IPS DF 19.7 (cell line): ENCODE measurements at regions not wholly inside any gene's neighbourhood (a gene's known extent, or its start where the extent isn't known, plus 50 kb on each side); places are given as distances from the start of the nearest gene placed in this dataset.
"Not testable (repeated sequence)": the region's sequence is repeated elsewhere in the genome, so short reads cannot be mapped to it uniquely, and the experiment has no call there.

Experiments used
- DNase-seq: peaks from one replicate; pipeline ENCODE4 v3.0.0-alpha.2; 2013; ENCODE audit warnings: low read depth, low spot score

DNA sequence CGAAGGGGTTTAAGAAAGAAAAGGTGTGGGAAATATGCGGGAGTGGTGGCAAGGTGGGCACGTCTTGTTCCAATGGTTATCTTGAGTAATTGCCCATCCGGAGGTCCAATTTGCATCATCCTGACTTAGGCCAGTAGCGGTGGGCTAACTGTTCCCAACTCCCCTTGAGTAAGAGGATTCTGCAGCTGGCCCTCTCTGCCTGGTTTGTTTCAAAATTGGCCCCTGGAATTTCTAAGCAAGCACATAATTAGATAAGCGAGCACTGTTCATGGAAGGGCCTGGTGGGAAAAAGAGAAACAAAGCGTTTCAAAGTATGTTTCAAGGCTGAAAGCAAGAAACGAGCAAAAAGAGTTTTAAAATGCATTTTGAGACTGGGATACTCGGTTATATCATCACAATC lies 198.2 kb downstream of the CEP135 start:
- DNase-seq, result no peak

DNA sequence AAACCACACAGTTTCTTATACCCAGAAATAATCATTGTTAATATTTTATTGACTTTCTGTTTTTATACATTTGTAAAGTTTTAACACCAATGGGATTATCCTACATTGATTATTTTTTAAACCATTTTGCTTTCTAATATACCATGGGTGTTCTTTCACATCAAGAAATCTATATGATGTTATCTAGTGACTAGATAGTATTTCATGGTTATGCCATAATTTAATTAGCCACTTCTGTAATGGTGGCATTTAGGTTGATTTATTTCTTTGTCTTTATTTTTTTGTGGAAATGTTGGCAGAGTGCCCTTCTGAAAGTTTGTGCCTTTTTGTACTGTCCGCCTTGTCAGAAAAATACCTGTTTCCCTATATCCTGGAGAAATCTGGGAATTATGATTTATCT lies 193.3 kb downstream of the CEP135 start:
- no peak for DNase-seq

DNA sequence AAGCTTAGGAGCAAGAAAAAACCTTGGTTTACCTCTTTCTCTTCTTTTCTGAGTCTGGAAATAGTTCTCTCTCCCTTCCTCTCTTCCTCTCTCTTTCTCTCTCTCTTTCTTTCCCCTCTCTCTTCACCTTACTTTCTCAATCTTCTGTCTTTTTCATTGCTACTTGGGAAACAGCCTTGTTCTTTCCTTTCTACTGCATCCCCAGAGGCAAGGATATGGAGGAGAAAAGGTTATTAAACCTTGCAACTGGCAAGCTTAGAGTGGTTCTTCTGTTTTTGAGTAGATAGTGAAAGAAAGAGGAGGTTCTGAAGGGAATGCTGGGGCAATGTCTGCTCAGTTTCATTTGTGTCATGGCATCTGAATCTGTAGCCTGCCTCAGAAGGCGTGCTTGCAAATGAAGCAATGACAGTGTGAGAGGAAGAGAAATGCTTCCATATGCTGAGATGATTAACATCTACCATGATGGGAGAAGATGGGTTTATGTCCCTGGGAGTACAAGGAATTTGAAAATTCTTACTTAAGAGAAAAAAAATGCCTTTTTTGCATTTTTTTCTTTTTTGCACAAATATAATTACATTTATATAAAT lies 190.6 kb downstream of the CEP135 start:
- DNase-seq, result no peak

DNA sequence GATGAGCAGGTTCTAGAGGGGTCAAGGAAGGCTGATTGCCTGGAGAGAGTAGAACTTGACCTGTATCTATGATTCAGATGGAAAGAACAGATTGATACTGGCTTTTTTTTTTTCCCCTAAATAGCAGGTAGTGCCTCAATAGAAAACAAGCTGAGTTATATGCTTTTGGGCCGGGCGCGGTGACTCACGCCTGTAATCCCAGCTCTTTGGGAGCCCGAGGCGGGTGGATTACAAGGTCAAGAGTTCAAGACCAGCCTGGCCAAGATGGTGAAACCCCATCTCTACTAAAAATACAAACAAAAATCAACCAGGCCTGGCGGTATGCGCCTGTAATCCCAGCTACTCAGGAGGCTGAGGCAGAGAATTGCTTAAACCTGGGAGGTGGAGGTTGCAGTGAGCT lies 186.1 kb downstream of the CEP135 start:
- DNase-seq, result not testable (repeated sequence)

DNA sequence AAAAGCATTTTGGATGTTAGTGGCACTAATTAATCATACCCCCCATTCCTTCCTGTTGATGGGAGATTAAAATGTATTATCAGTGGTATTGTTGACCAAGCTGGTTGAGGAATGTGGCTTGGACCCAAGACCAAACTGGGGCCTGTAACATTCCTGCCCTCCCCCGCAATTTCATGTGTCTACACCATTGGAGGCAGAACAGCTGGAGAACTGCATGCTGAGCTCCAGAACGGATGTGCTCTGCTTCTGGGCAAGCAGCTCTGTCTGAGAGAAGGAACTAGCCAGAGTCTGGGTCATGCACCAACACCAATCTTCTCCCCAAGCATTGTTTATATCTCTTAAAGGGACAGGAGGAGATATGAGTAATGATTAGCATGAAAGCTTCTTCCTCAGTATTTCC lies 185.5 kb downstream of the CEP135 start:
- DNase-seq, result no peak

DNA sequence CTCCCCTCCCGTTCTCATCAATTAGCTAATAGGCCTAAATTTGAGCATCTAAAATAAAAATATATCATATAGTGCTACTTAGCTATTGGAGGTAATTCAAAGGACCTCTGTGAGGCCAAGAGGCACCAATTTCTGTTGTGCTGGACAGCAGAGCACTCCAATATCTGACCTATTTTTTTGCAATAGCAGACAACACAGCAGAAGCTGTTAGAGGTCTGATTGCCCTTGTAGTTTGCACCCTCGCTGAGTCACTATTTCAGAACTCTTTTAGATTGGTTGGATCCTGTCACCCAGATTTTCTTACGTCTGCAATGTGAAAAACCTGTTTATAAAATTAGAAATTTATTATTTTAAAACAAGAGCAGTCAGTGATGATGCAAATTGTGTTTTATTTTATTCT lies 184.1 kb downstream of the CEP135 start:
- no peak for DNase-seq

DNA sequence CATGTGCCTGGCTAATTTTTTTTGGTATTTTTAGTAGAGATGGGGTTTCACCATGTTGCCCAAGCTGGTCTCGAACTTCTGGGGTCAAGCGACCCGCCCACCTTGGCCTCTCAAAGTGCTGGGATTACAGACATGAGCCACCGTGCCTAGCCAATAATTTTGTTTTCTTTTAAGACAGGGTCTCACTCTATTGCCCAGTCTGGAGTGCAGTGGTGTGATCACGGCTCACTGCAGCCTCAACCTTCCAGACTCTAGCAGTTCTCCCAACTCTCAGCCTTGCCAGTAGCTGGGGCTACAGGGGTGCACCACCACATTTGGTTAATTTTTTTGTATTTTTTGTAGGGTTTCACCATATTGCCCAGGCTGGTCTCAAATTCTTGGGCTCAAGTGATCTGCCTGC lies 183.4 kb downstream of the CEP135 start:
- DNase-seq, result not testable (repeated sequence)

DNA sequence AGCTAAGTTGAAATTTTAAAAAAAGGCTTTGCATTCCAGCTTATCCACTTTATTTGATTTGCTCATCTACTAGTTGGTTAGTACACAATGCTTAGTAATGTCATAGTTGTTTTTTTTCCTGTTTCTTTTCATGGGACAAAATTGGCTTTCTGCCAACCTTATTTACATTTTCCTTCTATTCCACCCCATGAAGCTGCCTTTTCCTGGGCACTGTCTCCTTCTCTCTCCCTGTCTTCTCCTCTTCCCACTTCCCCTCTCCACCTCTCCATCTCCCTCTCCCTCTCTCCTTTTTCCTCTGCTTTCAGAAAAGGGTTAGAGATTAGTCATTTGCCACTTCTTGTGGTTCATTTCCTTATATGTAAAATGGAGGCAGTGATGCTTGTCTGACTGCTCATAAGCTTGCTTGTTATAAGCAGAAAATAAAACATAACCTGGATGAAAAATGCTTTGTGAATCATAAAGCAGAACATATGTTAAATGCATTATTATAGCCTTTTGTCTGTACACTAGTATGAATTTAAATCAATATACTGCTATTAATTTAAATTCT lies 181.9 kb downstream of the CEP135 start:
- no peak for DNase-seq

DNA sequence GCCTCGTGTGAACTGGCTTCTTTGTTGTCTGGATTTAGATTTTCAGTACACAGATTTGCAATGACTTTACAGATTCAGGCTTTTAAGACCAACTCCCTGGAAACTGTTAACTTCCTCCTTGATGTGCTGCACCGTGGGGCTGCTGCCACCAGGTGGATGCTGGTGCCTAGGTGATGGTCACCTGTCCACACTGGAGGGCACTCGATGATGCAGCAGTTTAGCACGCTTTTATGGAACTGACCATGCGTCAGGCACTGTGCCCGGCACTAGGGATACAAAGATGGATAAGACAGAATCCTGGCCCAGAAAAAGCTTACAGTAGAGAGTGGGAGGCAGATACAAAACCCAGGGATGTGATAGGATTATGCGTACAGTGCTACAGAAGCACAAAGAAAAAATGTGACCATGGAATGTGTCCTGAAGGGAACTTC lies 180.7 kb downstream of the CEP135 start:
- DNase-seq, result no peak

DNA sequence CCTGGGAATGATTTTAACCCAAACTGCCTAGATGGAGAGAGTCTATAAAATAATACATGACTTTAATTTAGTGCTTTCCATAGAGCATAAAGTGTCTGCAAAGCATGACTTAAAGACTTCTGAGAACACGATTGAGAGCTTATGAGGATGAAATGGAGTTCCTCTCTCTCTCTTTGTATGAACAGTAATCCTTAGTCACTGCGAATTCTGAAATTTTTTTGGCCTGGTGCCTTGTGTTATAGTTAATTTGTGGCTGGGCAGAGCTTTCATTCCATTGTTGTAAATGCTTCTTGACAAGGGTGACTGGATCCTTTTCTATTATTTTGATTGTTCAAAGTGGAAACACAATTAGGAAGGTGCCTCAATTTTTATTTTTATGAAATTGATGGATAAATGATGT lies 179.5 kb downstream of the CEP135 start:
- DNase-seq, result no peak

DNA sequence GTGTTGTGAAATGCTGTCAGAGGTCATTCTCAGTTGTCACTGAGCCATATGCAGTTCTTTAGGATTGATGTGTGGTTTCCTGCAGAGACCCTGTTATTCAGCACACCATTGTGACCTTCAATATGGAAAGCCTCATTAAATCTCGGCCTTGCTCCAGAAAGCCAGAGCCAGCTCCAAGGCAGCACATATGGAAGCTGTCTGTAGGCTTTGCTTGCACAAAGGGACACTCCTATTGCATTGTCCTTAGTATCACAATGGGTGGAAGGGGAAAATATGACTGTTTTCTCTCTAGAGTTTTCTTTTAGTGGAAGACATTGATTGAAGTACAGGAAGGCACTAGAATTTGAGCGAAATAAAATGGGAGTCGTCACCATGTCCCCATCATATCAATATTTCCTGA lies 179.0 kb downstream of the CEP135 start:
- DNase-seq, result no peak

DNA sequence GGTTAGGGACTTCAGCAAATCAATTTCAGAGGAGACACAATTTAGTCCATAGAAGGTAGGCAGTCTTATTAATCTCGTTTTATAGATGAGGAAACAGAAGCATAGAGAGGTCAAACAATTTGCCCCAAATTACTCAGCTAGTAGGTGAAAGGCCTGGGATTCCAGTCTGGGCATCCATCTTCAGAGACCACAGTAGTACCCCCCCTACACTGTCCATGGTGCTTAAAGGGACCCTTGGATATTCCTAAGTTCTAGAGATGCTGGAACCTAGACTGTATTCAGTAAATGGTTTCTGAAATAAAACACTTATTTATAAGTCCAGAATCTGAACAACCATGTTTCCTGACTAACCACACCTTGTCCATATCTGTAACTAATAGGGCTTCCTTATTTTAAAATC lies 174.8 kb downstream of the CEP135 start:
- no peak for DNase-seq

DNA sequence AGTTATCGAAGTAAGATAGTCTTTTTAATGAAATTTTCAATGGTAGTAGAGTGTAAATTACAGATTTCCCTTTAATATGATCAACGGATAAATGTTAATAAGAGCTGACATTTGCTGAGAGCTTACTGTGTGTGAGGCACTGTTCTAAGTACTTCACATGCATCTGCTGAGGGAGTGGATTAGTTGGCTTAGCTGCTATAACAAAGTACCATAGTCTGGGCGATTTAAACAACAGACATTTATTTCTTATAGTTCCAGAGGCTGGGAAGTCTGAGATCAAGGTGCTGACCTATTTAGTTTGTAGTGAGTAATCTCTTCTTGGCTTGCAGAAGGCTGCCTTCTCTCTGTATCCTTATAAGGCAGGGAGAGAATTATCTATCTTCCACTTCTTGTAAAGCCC lies 174.3 kb downstream of the CEP135 start:
- no peak for DNase-seq

DNA sequence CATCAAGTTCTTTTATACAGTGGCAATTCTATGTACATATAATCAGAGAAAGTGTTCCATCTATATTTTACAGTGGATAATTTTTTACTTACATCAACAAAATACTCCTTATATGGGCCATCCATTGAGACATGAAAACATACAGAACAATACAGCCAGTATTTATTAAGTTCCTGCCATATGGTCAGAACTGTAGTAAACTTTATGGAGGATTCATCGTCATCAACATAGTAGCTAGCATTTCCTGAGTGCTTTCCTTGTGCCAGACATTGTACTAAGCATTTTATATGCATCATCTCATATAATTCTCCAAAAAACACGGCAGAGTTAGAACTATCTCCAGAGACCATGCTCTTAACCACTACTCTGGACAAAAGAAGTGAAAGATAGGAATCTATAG lies 170.1 kb downstream of the CEP135 start:
- no peak for DNase-seq

DNA sequence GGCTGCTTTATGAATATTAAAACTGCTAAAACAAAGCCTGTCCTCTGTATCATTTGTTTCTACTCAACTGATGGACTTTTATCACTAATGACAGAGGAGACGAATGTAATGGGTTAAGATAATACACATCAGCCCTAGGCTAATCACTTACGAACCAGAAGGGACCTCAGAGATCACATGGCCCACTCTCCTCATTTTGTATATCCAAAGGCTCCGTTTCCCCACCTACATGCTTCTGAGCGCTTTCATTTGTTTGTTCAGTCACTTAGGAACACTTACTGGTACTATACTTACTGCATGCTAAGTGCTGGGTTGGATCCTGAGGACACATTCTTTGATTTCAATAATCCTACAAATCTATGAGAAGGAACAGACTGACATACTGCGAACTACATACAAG lies 169.3 kb downstream of the CEP135 start:
- no peak for DNase-seq

DNA sequence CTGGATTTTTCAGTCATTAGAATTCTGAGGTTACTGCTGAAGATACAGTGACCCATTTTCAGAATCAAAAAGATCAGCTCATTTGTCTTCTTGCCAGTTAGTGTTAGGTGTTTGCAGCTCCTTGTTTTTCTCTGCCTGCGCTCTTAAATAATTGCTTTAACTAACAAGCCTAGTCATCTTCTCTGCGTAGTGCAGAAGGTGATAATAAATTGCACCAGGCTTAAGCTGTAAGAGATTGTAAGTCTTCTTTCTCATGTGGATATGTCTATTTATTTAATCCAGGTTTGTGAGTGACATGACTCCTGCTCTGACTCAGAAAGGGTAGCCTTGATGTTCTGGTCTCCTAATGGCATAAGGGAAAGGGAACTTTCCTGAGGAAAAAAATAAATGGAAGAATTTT lies 167.2 kb downstream of the CEP135 start:
- no peak for DNase-seq

DNA sequence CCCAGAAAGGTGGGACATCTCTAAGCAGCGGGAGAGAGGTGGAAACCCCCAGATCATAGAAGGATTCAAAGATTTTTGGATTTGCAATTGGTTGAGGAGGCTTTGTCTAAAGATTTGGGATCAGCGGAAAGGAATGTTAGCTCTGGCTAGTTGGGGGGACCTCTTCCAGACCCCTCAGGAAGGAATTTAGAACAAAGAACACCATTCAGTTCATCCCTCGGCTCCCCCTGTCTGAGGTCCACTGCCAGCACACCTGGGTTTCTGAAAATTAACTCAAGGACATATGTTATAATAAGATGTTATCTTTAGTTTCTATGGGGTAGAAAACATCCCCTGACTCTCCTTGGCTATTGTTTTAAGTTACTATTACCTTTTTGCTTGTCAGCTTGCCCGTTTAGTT lies 163.6 kb downstream of the CEP135 start:
- DNase-seq, result no peak

DNA sequence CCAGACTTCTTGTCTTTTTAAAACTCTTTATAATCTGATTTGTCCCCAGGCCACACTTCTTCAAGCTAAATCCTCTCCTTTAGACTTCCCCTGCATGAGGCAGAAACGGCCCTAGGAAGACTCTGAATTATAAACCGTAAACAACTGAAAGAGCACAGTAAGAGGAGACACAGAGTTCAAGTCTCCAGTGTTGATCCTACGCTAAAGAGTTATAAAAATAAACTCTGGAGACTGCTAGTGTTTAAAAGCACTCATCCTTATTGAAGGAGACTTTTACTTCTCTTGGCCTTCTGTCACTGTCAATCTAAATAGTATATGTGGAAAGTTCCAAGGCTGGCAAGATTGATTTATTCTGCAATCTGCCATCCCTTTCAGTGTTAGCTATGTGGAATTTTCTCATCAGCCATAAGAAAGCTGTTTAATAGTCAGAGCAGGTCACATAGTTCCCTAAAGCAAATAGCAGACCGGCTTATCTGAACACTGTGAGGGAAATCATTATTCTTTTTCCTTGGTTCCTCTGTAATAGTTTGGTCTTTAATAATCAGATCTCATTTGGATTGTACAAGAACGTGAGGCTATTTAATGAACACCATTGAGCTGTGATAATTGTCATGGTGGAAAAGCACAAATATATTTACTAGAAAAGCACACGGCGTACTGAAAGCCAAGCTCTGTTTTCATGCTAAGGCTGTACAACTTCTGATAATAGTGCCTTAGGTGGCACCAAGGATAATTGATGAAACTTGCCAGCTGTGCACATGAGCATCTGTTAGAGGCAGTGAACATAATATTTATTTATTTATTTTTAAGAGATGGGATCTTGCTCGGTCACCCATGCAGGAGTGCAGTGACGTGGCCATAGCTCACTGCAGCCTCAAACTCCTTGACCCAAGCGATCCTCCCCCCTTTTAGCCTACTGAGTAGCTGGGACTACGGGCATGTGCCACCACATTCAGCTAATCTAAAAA lies 157.7 kb downstream of the CEP135 start:
- no peak for DNase-seq

DNA sequence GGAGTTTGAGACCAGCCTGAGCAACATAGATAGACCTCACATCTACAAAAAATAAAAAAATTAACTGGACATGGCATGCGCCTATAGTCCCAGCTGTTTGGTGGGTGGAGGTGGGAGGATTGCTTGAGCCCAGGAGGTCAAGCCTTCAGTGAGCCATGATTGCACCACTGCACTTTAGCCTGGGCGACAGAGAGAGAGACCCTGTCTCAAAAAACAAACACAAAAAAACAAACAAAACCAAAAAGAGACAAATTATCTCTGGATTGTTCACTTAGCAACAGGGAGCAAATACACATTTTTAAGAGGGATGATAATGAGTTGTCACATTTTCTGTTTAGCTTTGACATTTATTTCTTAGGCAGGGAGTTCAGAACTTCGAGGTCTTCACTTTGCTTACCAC lies 155.4 kb downstream of the CEP135 start:
- no peak for DNase-seq

DNA sequence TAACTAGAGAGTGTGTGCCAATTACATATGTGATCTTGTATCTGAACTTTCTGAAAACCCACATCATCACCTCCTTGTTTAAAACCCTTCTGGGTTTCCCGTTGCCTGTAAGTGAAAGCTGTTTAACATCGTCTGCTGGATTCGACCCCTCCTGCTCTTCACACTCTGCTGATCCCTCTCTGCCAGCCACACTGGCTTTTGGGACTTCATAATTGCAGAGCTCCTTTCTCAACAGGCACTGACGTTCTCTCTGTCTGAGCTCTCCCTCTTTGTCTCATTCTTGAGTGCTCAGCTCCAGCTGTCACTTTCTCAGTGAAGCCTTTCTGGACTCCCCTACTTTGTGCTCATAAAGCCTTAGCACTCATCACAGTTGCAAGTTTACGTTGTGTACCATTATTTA lies 153.9 kb downstream of the CEP135 start:
- no peak for DNase-seq

DNA sequence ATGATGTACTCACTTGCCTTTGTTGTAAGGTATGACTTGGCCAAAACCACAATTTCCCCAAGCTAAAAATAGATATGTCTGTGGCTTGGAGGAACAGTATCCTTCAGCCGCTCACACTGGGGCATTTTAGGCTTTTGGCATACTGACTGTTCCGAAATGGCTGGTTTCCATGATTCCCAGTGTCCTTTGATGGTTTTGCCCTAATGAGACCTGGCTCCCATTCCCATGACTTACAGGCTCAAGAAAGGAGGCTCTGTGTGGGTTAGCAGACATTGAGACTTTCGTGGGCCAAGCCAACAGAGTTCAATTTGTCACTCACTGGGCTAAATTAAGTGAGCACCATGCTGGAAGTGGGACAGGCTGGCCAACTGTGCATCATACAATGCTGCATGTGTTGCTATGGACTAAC lies 150.6 kb downstream of the CEP135 start:
- no peak for DNase-seq

DNA sequence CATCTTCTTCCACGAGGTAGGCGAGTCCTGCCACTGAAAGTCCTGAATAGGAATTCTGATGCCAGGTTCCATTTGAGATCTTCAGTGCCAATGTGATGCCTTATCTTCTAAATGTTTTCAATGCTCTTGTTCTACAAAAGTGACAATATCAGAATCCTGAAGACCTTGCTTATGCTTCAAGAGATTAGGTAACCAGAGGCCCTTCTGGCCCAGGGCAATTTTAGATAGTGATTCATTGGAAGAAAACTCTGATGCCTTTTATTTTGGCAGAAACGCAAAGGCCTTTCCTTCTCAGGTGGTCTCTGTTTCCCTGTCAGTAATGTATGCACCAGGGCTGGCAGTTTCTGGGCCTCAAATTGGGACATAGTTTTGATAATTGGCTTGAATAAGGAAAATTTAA lies 144.8 kb downstream of the CEP135 start:
- no peak for DNase-seq

DNA sequence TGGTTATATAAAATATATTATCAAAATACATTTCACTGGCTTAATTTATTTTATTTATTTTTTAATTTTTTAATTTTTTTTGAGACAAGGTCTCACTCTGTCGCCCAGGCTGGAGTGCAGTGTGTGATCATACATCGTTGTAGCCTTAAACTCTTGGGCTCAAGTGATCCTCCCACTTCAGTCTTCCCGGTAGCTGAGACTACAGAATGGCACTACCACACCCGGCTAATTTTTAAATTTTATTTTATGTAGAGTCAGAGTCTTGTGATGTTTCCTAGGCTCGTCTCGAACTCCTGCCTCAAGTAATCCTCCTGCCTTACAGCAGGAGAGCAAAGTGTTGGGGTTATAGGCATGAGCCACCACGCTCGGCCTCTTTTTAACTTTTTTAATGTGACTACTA lies 143.8 kb downstream of the CEP135 start:
- DNase-seq, result no peak
